ENCODE measurements at regions not wholly inside any gene's neighbourhood (a gene's known extent, or its start where the extent isn't known, plus 50 kb on each side); places are given as distances from the start of the nearest gene placed in this dataset.

GRCh38 chr15:38041576-38041975, 107.1 kb downstream of the TMCO5A start:
- no peak for TF ChIP-seq CTCF (IDR thresholded peaks at IDR 0.05)
- TF ChIP-seq POLR2AphosphoS5 (IDR thresholded peaks at IDR 0.05), result no peak
- no peak for TF ChIP-seq POLR2A (IDR thresholded peaks at IDR 0.05)

Measured in breast epithelium (tissue), 3 donors.